GM12891 (cell line): ENCODE measurements at regions not wholly inside any gene's neighbourhood (a gene's known extent, or its start where the extent isn't known, plus 50 kb on each side); places are given as distances from the start of the nearest gene placed in this dataset.

Experiments
- DNase-seq: peaks from one replicate; pipeline ENCODE4 v3.0.0; 2011; ENCODE audit warnings: low spot score; ENCODE audit not compliant: insufficient read length
- FAIRE-seq: peaks from 2 replicates; lab custom pipeline; 2011; peaks lifted over from hg19 to GRCh38; lab: Jason Lieb, UNC
- PAX5 ChIP-seq: IDR thresholded peaks from 2 replicates; pipeline ENCODE4 v1.6.1; 2011; ENCODE audit warnings: low read length, moderate library complexity, mild to moderate bottlenecking; ENCODE audit not compliant: insufficient read depth, severe bottlenecking
- POLR2A ChIP-seq: IDR thresholded peaks from 2 replicates; pipeline ENCODE4 v1.6.1; 2011; ENCODE audit warnings: low read depth, low read length, control low read depth
- POLR2AphosphoS5 ChIP-seq: IDR thresholded peaks from 2 replicates; pipeline ENCODE4 v1.6.1; 2011; ENCODE audit warnings: low read depth, low read length, control low read depth
- POU2F2 ChIP-seq: IDR thresholded peaks from 2 replicates; pipeline ENCODE4 v1.6.1; 2011; ENCODE audit warnings: low read depth, mild to moderate bottlenecking, control low read depth, low read length, moderate library complexity
- SPI1 ChIP-seq: IDR thresholded peaks from 2 replicates; pipeline ENCODE4 v1.6.1; 2011; ENCODE audit warnings: low read depth, low read length, control low read depth
- TAF1 ChIP-seq: IDR thresholded peaks from 2 replicates; pipeline ENCODE4 v1.6.1; 2011; ENCODE audit warnings: low read depth, low read length, control low read depth

DNA sequence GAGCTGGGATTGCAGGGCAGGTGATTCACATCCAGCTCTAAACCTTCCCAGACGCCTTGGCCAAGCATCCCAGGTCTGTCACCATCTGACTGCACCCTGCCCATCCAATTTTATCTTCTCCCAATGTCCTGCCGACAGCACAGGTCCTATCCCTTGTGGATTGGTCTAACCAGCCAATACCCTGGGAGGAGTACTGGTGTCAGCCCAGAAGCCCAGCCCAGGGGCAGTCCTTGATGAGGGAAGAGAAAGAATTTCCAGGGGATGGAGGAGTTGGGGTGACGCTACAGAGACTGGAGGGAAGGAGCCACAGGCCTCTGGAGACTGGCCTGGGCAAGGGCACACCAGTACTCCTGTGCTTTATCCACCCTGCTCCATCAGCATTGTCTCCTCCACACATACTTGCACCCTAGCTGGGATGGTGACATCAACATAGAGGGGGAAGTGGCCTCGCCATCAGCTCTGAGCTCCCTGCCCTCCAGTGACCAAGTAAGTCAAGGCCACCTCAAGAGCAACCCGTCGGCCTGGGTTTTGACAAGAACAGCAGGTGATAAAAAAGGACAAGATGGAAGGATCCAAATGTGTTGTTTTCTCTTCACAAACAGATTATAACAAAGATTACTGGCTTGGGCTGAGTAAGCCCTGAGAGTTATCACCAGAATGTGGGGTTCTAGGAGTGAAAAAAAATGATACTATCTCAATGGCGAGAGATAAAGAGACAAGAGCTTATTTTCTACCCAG lies 114.6 kb downstream of the AQP9 start:
- FAIRE-seq (no peak), DNase-seq (no peak)
- TF ChIP-seq PAX5: no peak
- TF ChIP-seq POU2F2: no peak
- no peak for TF ChIP-seq TAF1
- TF ChIP-seq POLR2AphosphoS5: no peak
- no peak for TF ChIP-seq SPI1
- no peak for TF ChIP-seq POLR2A

DNA sequence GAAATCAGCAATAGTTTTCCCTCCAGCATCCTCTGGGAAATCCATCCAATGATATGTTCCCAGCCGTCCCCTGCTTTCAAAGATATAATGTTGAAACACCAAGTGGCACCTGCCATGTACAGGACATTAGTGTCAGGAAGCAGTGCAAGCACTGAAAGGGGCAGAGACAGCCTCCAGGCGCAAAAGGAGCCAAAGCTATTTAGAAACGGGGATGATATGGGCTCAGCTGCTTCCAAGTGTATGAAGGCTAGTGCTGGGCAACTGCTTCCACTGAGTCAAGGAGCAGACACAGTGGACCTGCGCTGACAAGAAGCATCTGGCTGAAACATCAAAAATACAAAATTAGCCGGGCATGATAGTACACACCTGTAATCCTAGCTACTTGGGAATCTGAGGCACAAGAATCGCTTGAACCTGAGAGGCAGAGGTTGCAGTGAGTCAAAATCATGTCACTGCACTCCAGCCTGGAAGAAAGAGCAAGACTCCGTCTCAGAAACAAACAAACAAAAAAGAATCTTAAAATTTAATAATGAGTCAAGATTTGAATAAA lies 119.7 kb downstream of the AQP9 start:
- FAIRE-seq (no peak), DNase-seq (no peak)
- TF ChIP-seq POLR2A: no peak
- no peak for TF ChIP-seq POU2F2
- TF ChIP-seq TAF1: no peak
- TF ChIP-seq POLR2AphosphoS5: no peak
- TF ChIP-seq SPI1: no peak
- TF ChIP-seq PAX5: no peak

DNA sequence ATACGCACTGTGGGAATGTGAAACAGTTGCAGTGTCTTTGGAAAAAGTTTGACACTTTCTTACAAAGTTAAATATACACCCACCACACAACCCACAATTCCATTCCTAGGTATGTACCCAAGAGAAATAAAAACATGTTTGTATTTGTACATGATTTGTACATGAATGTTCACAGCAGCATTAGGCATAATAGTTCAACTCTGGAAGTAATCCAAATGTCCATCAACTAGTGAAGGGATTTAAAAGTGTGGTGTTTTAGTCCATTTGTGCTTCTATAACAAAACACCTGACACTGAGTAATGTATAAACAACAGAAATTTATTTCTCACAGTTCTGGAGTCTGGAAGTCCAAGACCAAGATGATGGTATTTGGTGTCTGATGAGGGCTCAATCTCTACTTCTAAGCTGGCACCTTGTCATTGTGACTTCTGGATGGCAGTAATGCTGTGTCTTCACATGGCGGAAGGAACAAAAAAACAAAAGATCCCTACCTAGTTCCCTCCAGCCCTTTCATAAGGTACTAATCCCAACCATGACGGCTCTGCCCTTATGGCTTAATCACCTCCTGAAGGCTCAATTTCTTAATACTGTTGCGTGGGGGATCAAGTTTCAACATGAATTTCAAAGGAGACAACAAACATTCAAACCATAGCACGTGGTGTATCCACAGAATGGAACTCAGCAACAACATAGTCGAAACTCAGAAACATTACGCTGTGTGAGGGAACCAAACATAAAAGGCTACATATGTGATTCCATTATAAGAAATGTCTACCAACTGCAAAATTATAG lies 120.5 kb downstream of the AQP9 start:
- no peak for FAIRE-seq
- no peak for DNase-seq
- no peak for TF ChIP-seq TAF1
- TF ChIP-seq POLR2AphosphoS5: no peak
- no peak for TF ChIP-seq POU2F2
- TF ChIP-seq SPI1: no peak
- TF ChIP-seq PAX5: no peak
- no peak for TF ChIP-seq POLR2A

DNA sequence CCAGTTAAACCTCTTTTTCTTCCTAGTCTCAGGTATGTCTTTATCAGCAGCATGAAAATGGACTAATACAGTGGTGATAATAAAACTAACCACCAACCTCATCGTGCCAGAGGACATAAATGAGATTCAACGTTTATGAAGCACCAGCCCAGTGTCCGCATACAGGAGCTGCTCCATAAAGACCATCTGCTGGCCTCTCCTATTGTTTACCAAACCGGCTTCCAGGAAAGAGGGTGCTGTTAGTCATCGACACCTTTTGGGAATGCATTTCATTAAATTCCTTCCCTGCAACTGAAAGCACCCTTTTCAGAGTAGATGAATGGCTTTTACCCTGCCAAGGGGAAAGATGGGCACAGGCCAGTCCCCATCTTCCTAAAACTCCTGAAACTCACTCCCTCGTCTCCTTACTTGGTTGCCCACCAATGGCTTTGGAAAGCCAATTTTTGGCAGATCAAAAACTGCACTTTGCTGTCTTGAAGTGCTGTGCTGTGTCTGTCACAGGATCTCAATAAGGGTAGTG lies 122.1 kb downstream of the AQP9 start:
- FAIRE-seq: no peak
- DNase-seq: no peak
- TF ChIP-seq POU2F2 (no peak), SPI1 (no peak), POLR2AphosphoS5 (no peak), PAX5 (no peak), POLR2A (no peak), TAF1 (no peak)

DNA sequence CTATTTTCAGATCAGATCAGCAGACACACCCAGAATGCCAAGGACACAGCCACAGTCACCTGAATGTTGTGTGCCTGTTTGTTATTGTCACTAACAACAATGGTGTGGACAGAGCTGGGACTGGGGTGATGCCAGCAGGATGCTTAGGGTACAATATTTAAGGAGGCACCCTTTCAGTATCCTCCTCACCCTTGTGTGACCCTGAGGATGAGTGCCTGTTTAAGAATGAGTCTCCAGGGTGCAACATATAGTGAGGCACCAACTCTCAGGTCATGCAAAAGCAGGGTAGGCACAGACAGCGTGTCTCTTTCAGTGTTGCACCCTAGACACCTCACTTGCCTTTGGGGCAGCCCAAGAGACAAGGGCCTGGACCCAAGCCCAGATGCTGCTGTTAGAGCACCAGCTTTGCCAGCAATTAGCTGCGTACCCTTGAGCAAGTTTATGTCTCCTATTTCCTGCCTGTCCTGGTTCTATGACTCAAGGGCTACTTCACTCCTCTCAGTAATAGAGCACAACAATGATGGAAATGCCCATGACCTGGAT lies 122.6 kb downstream of the AQP9 start:
- TF ChIP-seq POU2F2 (no peak), PAX5 (no peak), POLR2A (no peak), TAF1 (no peak), SPI1 (no peak), POLR2AphosphoS5 (no peak)
- DNase-seq: no peak
- FAIRE-seq: no peak

DNA sequence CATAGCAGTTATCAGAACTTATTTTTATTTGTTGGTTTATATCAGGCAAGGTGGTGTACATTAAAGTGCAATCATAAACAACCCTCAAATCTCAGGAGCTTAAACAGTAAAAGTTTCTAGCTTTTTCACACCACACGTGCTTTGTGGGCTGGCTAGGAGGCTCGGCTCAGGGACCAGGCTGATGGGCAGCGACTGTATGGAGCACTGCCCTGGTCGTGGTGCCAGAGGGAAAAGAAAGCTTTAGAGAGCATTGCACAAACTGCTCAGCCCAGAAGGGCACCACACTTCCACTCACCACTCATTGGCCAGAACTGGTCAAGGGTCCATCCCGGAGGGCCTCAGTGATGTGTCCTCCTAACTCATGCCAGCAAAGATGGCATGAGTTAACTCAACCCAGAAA lies 123.2 kb downstream of the AQP9 start:
- TF ChIP-seq POU2F2: no peak
- no peak for TF ChIP-seq POLR2AphosphoS5
- TF ChIP-seq SPI1: no peak
- no peak for TF ChIP-seq POLR2A
- no peak for TF ChIP-seq PAX5
- no peak for TF ChIP-seq TAF1
- FAIRE-seq: no peak
- DNase-seq: no peak

DNA sequence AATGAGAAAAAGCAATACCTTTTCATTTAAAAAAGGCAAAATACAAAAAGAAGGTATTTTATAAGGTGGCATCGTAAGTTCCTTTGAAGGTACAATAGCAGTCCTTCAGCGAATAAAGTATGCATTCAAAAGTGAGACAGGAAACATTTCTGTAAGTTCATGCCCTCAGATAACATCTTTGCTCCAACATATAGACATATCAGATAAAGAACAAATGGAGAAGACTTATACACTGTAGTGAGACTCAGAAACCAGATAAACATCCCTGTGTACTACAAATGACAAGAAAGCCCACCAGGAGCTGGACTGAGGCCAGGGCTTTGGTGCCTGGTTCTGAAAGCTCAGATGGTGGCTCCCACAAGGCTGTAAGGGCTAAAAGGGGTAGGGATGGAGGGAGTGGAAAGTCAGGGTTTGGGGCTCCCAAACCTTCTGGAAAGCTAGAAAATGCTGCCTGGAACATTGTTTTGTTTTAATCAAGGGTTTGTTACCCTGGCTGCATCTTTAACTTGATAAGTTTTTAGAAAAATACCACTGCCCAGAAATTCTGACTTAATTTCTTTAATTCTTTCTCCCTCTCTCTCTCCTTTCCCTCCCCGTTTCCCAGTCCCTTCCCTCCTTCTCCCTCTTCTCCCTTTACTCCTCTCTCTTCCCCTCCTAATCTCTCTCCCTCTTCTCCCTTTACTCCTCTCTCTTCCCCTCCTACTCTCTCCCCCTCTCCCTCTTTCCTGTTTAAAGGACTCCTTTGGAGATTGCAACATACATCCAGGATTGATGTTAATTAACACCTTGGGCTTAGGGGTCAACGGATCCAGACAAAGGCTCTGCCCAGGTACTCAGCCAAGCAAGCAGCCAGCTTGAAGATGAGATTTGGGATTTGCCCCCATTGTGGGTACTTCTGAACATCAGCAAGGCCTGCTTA lies 126.1 kb downstream of the AQP9 start:
- no peak for FAIRE-seq
- TF ChIP-seq SPI1 (no peak), PAX5 (no peak), POLR2A (no peak), POLR2AphosphoS5 (no peak), TAF1 (no peak), POU2F2 (no peak)
- no peak for DNase-seq

DNA sequence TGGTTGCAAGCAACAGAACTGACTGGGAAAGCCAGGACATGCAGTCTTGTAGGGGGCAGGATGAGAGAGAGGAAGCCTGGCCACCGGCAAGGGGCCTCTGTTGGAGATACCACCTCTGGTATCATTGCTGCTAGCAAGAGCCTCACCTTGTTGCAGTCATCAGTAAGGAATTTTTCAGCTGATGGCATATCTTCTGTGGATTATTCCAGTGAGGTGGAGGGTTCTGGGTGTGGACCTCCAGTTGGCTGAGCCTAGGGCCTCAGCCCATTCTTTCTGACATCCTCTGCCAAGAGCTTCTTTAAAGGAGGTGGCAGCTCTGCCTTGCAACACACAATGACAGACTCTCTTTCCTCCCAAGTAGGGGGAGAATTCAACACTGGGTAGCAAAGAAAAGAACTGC lies 128.9 kb downstream of the AQP9 start:
- FAIRE-seq: no peak
- DNase-seq: no peak
- TF ChIP-seq SPI1 (no peak), PAX5 (no peak), POU2F2 (no peak), TAF1 (no peak), POLR2AphosphoS5 (no peak), POLR2A (no peak)
